ENCODE measurements at regions not wholly inside any gene's neighbourhood (a gene's known extent, or its start where the extent isn't known, plus 50 kb on each side); places are given as distances from the start of the nearest gene placed in this dataset.

DNA sequence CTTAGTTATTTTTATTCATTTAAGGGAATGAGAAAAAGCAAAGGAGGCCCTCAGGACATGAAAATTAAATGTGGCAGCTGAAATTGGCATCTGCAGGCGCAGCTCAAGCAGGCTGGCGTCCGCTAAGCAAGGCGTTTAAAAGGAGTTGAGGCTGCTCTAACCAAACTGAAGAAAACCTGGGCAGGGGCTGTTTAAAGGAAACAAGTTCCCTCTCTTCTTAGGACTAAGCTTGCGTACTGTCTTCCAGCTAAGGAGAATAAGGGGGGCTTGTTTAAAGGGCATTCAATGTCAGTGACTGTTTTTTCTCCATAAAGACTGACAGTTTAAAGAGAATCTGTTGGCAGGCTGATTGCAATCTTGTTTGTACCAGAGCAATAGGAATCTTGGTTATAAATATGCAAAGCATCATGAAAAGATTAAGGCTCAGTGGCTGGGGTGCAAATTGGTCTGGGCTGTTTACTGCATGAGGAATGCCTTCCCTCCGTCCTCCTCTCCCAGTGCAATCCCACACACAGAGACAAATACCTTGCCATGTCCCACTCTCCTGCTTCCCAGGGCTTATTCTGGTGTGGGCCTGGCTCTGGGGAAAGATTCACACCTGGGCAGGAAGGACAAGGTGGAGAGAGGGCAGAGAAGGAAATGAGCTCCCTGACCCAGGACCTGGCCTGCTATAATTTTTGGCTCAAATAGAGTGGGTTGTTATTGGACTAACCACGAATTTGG is 85.9 kb upstream of the LIFR start:
- no peaks in the 10 kb centered on the region; a peak in 1 of 7 replicates for H3K36me3 Mint-ChIP-seq (ENCODE audit: insufficient read depth in 1 of 3, low read depth in 3 of 3)
- H3K4me1 Mint-ChIP-seq, result peaks cover 0 to 4% of the 10 kb centered on the region in 2 experiments; a peak in 2 of 4 replicates
- no peak overlapping the region for H3K23ac ChIP-seq (ENCODE audit: insufficient read length, low read depth, low read length)
- H3K56ac ChIP-seq (ENCODE audit: insufficient read length, low read depth, low read length), result no peak overlapping the region
- H3K27me3 ChIP-seq (ENCODE audit: insufficient read depth, low read length), result no peaks in the 10 kb centered on the region
- H3K18ac ChIP-seq (ENCODE audit: insufficient read length, low read depth, low read length), result no peak overlapping the region
- no peak overlapping the region for H3T11ph ChIP-seq (ENCODE audit: low read length)
- WGBS (ENCODE audit: extremely low coverage, insufficient read length, low lambda C conversion rate), result no CpG with 5 or more reads among the region's 7 CpGs
- no peak overlapping the region for H2BK20ac ChIP-seq (ENCODE audit: low read depth, low read length, poor library complexity, severe bottlenecking)
- no peaks in the 10 kb centered on the region for H3K9me3 ChIP-seq (ENCODE audit: control insufficient read depth, low read depth, low read length)
- no peaks in the 10 kb centered on the region for H3K79me1 ChIP-seq (ENCODE audit: insufficient read depth, low read depth, low read length, poor library complexity, severe bottlenecking)
- no peak overlapping the region for H3K4ac ChIP-seq (ENCODE audit: low read depth, low read length)
- H4K20me1 ChIP-seq (ENCODE audit: control insufficient read depth, insufficient read depth, insufficient read length), result no peaks in the 10 kb centered on the region
- H3K27ac ChIP-seq (ENCODE audit: insufficient read length, low read depth, low read length), result no peak overlapping the region
- TF ChIP-seq, protein P1, sequence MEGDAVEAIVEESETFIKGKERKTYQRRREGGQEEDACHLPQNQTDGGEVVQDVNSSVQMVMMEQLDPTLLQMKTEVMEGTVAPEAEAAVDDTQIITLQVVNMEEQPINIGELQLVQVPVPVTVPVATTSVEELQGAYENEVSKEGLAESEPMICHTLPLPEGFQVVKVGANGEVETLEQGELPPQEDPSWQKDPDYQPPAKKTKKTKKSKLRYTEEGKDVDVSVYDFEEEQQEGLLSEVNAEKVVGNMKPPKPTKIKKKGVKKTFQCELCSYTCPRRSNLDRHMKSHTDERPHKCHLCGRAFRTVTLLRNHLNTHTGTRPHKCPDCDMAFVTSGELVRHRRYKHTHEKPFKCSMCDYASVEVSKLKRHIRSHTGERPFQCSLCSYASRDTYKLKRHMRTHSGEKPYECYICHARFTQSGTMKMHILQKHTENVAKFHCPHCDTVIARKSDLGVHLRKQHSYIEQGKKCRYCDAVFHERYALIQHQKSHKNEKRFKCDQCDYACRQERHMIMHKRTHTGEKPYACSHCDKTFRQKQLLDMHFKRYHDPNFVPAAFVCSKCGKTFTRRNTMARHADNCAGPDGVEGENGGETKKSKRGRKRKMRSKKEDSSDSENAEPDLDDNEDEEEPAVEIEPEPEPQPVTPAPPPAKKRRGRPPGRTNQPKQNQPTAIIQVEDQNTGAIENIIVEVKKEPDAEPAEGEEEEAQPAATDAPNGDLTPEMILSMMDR (conservative IDR thresholded peaks at IDR 0.05), result no peak
- no peak overlapping the region for H2BK15ac ChIP-seq (ENCODE audit: low read depth, low read length)
- H2BK120ac ChIP-seq (ENCODE audit: low read depth, low read length, poor library complexity, severe bottlenecking), result no peak overlapping the region
- no peak overlapping the region for H4K91ac ChIP-seq (ENCODE audit: insufficient read length, low read depth, low read length)
- no peak overlapping the region for H2BK12ac ChIP-seq (ENCODE audit: insufficient read length, low read depth, low read length)
- no peak overlapping the region for H3K9ac ChIP-seq (ENCODE audit: extremely low read depth, insufficient read length, low read length)
- no peaks in the 10 kb centered on the region for H3K79me2 ChIP-seq (ENCODE audit: insufficient read depth, low read length)
- DNase-seq, result no peak
- H4K5ac ChIP-seq (ENCODE audit: insufficient read length, low read depth, low read length), result no peak overlapping the region
- no peak overlapping the region for H3K4me3 Mint-ChIP-seq
- no peak overlapping the region for H3K4me2 ChIP-seq (ENCODE audit: insufficient read depth, insufficient read length, low read length)
- H2AK5ac ChIP-seq (ENCODE audit: insufficient read length, low read length), result no peak overlapping the region
- no peak overlapping the region for H2AFZ ChIP-seq (ENCODE audit: low read length)
- no peaks in the 10 kb centered on the region; a peak in 2 of 5 replicates for H3K9me3 Mint-ChIP-seq
- peaks cover 6% of the 10 kb centered on the region for H3K27me3 Mint-ChIP-seq (ENCODE audit: low read depth)
- no peaks in the 10 kb centered on the region for H3K23me2 ChIP-seq (ENCODE audit: insufficient read length, low read depth, low read length, poor library complexity, severe bottlenecking)
- no peak overlapping the region for H4K8ac ChIP-seq (replicated peaks; ENCODE audit: insufficient read length, low read depth, low read length)
- H2BK5ac ChIP-seq (ENCODE audit: insufficient read length, low read length), result no peak overlapping the region
- no peak overlapping the region for H3K14ac ChIP-seq (ENCODE audit: insufficient read depth, low read length)
- H3K4me1 ChIP-seq (ENCODE audit: insufficient read depth, low read length), result no peaks in the 10 kb centered on the region
- no peak overlapping the region; a peak in 1 of 7 replicates for H3K27ac Mint-ChIP-seq

Measured in H9 (cell line).